NB4 (cell line): ENCODE measurements at regions not wholly inside any gene's neighbourhood (a gene's known extent, or its start where the extent isn't known, plus 50 kb on each side); places are given as distances from the start of the nearest gene placed in this dataset.

Source experiments
- DNase-seq: peaks from one replicate; pipeline ENCODE4 v3.0.0; 2010; ENCODE audit warnings: low read depth
- H3K4me3 ChIP-seq: one replicate; pipeline ENCODE4 v1.5.1; 2011; ENCODE audit warnings: mild to moderate bottlenecking, low read depth, low read length, moderate library complexity
- CTCF ChIP-seq: IDR thresholded peaks from one replicate; pipeline ENCODE4 v1.5.1; 2012; ENCODE audit warnings: low read depth, low read length
- MAX ChIP-seq: IDR thresholded peaks from 2 replicates; pipeline ENCODE4 v1.6.1; 2011; ENCODE audit warnings: low read depth, low read length
- MYC ChIP-seq: IDR thresholded peaks from 2 replicates; pipeline ENCODE4 v1.6.1; 2011; ENCODE audit warnings: low read depth, low read length
- POLR2A ChIP-seq: IDR thresholded peaks from 2 replicates; pipeline ENCODE4 v1.6.1; 2011; ENCODE audit warnings: mild to moderate bottlenecking; ENCODE audit not compliant: insufficient read length; ENCODE audit errors: extremely low read depth

- no peak overlapping the region for H3K4me3 ChIP-seq
- no peak for DNase-seq
- TF ChIP-seq POLR2A: no peak
- no peak for TF ChIP-seq CTCF
- no peak for TF ChIP-seq MAX
- no peak for TF ChIP-seq MYC
Measured at GRCh38 chr3:40763807-40764206, 239.0 kb downstream of the ZNF621 start.

- no peak for TF ChIP-seq POLR2A
- TF ChIP-seq MAX: no peak
- no peak for TF ChIP-seq MYC
- no peak for TF ChIP-seq CTCF
- DNase-seq: no peak
- no peak overlapping the region for H3K4me3 ChIP-seq
Measured at GRCh38 chr3:40764747-40765146, 240.0 kb downstream of the ZNF621 start.

GRCh38 chr3:40765884-40766283 is 241.1 kb downstream of the ZNF621 start:
- TF ChIP-seq MYC (no peak), MAX (no peak)

GRCh38 chr3:40766396-40766795 is 241.6 kb downstream of the ZNF621 start:
- no peak for TF ChIP-seq MAX
- no peak for TF ChIP-seq CTCF
- no peak for TF ChIP-seq POLR2A
- TF ChIP-seq MYC: no peak
- no peak for DNase-seq
- H3K4me3 ChIP-seq: no peak overlapping the region

More at GRCh38 chr3:40765884-40766283, 241.1 kb downstream of the ZNF621 start:
- H3K4me3 ChIP-seq: no peak overlapping the region
- DNase-seq: no peak

GRCh38 chr3:40768046-40768445 is 243.3 kb downstream of the ZNF621 start:
- TF ChIP-seq MAX (no peak), MYC (no peak), CTCF (no peak), POLR2A (no peak)
- no peak for DNase-seq
- H3K4me3 ChIP-seq: no peak overlapping the region

GRCh38 chr3:40768536-40768935 is 243.8 kb downstream of the ZNF621 start:
- H3K4me3 ChIP-seq: no peak overlapping the region
- TF ChIP-seq CTCF (no peak), MAX (no peak), MYC (no peak), POLR2A (no peak)
- DNase-seq: no peak
